WERI-Rb-1 (cell line): ENCODE measurements at regions not wholly inside any gene's neighbourhood (a gene's known extent, or its start where the extent isn't known, plus 50 kb on each side); places are given as distances from the start of the nearest gene placed in this dataset.

Source experiments
- DNase-seq: peaks from one replicate; pipeline ENCODE4 v3.0.0-alpha.2; 2020
- H3K27ac ChIP-seq: fragments of 250-450 bp; sonication (Bioruptor Pico); 2 replicates; pipeline ENCODE4 v1.5.1; 2020; ENCODE audit warnings: mild to moderate bottlenecking, moderate library complexity
- H3K27me3 ChIP-seq: fragments of 250-450 bp; sonication (Bioruptor Pico); 2 replicates; pipeline ENCODE4 v1.5.1; 2021; ENCODE audit warnings: mild to moderate bottlenecking, low read depth, moderate library complexity; ENCODE audit not compliant: insufficient read depth, severe bottlenecking
- H3K36me3 ChIP-seq: fragments of 250-450 bp; sonication (Bioruptor Pico); 2 replicates; pipeline ENCODE4 v1.5.1; 2020; ENCODE audit warnings: mild to moderate bottlenecking, moderate library complexity
- H3K4me3 ChIP-seq: 2 replicates; pipeline ENCODE4 v1.5.1; 2011; ENCODE audit warnings: low read depth, mild to moderate bottlenecking, control low read depth, low read length
- H3K9me3 ChIP-seq: fragments of 250-450 bp; sonication (Bioruptor Pico); 2 replicates; pipeline ENCODE4 v1.5.1; 2021; ENCODE audit warnings: mild to moderate bottlenecking, moderate library complexity; ENCODE audit not compliant: severe bottlenecking
- TF ChIP-seq, protein P1 (sequence below): IDR thresholded peaks from 2 replicates; pipeline ENCODE4 v1.5.1; 2011; ENCODE audit warnings: low read depth, mild to moderate bottlenecking, control low read depth, inconsistent platforms, low read length

DNA sequence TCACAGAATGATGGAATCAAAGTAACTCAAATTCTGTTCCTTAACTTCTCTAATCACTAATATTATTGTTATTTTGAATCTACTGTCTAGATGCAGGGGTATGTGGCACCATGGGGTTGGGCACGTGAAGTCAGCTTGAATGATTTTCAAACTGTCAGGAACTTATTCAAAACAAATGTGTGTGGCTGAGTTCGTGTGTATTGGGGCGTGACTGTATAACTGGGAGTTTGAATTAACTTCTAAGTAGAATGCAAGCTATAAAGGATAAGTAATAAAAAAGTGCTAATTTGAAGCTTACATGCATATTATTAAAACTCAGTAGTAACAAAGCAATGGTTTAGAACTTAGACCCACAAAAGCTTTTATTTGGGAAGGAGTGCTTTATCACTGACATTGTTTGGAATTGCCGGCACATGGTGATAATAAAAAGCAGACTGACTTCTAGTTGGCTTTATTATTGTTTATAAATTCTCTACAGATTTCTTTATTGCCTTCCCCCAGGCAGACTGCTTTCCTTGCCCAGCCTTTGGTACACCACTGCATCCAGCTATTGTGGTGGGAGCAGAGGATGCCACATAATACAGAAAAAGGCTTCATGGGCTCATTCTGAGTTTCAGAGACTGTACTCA lies 84.3 kb downstream of the TENT5C start:
- no peak overlapping the region for H3K27ac ChIP-seq
- TF ChIP-seq, protein P1, sequence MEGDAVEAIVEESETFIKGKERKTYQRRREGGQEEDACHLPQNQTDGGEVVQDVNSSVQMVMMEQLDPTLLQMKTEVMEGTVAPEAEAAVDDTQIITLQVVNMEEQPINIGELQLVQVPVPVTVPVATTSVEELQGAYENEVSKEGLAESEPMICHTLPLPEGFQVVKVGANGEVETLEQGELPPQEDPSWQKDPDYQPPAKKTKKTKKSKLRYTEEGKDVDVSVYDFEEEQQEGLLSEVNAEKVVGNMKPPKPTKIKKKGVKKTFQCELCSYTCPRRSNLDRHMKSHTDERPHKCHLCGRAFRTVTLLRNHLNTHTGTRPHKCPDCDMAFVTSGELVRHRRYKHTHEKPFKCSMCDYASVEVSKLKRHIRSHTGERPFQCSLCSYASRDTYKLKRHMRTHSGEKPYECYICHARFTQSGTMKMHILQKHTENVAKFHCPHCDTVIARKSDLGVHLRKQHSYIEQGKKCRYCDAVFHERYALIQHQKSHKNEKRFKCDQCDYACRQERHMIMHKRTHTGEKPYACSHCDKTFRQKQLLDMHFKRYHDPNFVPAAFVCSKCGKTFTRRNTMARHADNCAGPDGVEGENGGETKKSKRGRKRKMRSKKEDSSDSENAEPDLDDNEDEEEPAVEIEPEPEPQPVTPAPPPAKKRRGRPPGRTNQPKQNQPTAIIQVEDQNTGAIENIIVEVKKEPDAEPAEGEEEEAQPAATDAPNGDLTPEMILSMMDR = no peak
- no peaks in the 10 kb centered on the region for H3K9me3 ChIP-seq
- H3K36me3 ChIP-seq = no peaks in the 10 kb centered on the region
- no peak overlapping the region for H3K4me3 ChIP-seq
- H3K27me3 ChIP-seq = no peaks in the 10 kb centered on the region
- DNase-seq = no peak

DNA sequence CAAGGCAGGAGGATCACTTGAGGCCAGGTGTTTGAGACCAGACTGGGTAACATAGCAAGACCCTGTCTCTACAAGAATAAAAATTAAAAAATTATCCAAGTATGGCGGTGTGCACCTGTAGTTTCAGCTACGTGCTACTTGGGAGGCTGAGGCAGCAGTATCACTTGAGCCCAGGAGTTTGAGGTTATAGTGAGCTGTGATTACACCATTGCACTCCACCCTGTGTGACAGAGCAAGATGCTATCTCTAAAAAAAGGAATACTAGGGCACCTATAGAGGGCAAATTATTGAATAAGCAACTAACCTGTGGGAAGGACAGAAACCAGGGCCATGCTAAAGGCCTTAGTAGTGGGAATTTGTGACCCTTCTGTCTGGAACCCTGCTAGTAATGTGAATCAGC lies 86.1 kb downstream of the TENT5C start:
- H3K27me3 ChIP-seq = no peaks in the 10 kb centered on the region
- TF ChIP-seq, protein P1 = no peak

DNA sequence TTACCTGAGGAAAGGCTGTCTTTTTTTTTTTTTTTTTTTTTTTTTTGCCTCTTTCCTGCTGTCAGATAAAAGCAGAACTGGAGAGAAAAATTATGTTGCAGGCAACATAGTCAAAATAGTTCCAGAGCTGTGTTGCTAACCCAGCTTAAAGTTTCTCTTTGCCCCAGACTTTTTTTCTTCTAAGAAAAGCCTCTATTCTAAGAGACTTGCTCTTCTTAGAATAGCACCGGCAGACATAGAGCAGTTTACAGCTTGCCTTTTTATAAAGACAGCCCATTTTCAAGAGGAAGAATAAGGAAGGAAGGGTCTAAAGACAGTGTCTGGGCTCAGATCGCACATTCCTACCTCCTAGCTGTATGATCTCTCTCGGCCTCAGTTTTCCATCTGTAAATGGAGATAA lies 88.7 kb downstream of the TENT5C start:
- TF ChIP-seq, protein P1 = no peak
- DNase-seq = no peak
- no peaks in the 10 kb centered on the region for H3K27me3 ChIP-seq
- H3K36me3 ChIP-seq = no peaks in the 10 kb centered on the region
- no peak overlapping the region for H3K4me3 ChIP-seq
- H3K27ac ChIP-seq = no peak overlapping the region
- H3K9me3 ChIP-seq = no peaks in the 10 kb centered on the region

More for the DNA sequence above, 86.1 kb downstream of the TENT5C start:
- H3K9me3 ChIP-seq = no peaks in the 10 kb centered on the region
- H3K4me3 ChIP-seq = no peak overlapping the region
- no peak for DNase-seq
- no peaks in the 10 kb centered on the region for H3K36me3 ChIP-seq
- no peak overlapping the region for H3K27ac ChIP-seq

DNA sequence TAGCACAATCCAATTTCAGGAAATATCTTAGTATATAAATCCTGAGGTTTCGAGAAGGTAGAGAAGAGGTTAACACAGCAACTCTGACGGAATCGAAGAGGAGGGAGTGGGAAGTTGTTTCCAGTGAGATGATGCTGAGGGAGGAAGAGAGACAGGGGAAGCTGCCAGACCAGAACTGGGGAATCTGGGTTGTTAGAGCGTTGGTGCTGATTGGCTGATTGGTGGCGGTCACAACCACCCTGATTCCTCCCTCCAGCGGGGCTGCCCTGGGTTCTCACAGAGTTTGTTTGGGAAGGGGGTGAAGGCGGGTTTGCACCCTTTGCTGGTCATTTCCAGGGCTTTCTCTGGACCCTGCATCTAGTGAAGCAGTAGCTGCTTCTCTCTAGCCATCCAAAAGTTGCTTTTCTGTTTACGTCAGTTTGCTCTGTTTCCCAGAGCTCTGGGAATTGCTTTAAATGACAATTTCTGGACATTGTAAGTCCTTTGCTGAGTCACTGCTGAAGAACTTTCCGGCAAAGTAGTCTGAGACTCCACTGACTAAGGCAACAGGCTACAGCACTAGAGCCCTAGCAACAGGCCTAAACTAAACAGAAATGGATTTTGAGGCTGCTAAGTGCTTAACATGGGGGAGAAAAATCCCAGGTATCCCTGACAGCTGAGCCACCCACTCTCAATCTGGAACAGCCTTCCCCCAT lies 90.1 kb downstream of the TENT5C start:
- H3K27me3 ChIP-seq = no peaks in the 10 kb centered on the region
- TF ChIP-seq, protein P1 = no peak
- DNase-seq = no peak
- no peak overlapping the region for H3K27ac ChIP-seq
- no peaks in the 10 kb centered on the region for H3K9me3 ChIP-seq
- H3K4me3 ChIP-seq = no peak overlapping the region
- no peaks in the 10 kb centered on the region for H3K36me3 ChIP-seq

DNA sequence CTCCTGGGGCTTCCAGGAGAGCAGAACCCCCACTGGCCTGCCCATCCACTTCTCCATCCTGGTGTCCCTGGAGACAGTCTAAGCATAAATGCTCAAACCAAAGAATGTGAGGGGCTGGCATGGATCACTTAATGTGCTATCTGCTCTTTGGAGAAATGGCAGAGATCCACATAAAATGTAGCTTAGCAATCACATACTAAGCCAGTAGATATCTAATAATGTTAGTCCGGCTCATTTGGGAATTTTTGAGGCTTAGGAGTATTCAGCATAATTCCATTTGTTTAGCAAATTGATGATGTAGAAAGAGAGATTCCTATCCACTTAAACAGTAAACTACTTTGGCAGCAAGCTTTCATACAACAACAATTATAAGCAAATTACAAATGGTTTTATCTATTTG lies 90.7 kb downstream of the TENT5C start:
- H3K27me3 ChIP-seq = no peaks in the 10 kb centered on the region
- no peak for DNase-seq
- no peak overlapping the region for H3K27ac ChIP-seq
- H3K36me3 ChIP-seq = no peaks in the 10 kb centered on the region
- no peaks in the 10 kb centered on the region for H3K9me3 ChIP-seq
- H3K4me3 ChIP-seq = no peak overlapping the region
- TF ChIP-seq, protein P1 = no peak
